ENCODE measurements at regions not wholly inside any gene's neighbourhood (a gene's known extent, or its start where the extent isn't known, plus 50 kb on each side); places are given as distances from the start of the nearest gene placed in this dataset.
"Not testable (repeated sequence)": the region's sequence is repeated elsewhere in the genome, so short reads cannot be mapped to it uniquely, and the experiment has no call there.

GRCh38 chr13:50168786-50169185 is 153.5 kb downstream of the KCNRG start:
- ATAC-seq (no peak), DNase-seq (ENCODE audit: missing footprints) (no peak)
- intact Hi-C loops (cut with DNase I): loop anchor here (5.0 kb wide), 1 partner anchor 364 kb away; no protein-coding TSS in a partner anchor

DNA sequence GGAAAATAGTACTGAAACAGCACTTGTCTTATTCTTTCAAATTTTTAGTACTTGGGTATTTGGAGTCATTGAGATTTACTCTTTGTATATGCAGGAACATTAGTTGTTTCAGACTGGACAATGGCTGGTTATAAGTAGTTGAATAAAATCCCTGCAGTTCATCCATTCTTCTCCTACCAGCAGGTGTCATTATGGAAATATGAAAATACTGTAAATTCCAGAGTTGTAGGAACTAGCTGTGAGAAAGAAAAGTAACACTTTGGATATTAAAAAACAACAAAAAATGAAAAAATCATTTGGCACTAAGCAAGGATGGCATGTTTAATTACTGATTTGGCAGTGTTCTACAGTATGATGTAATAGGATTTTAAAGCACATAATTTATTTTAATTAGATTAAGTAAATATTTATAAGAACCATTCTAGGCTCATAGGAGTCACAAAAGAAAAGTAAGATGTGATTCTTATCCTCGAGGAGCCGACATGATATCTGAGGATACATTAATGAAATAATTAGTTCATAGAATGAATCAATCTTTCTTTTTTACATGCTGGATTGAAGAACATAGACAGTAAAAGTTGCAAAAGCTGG is 155.3 kb downstream of the KCNRG start:
- intact Hi-C loops (cut with DNase I): no loop called here
- DNase-seq (ENCODE audit: missing footprints) (no peak), ATAC-seq (no peak)

GRCh38 chr13:50171590-50172282 is 156.5 kb downstream of the KCNRG start:
- ATAC-seq (no peak), DNase-seq (ENCODE audit: missing footprints) (no peak)
- intact Hi-C loops (cut with DNase I): no loop called here

- DNase-seq (ENCODE audit: missing footprints); ATAC-seq; intact Hi-C loops (cut with DNase I): not testable (repeated sequence)
Observed at GRCh38 chr13:50173045-50173444, 157.8 kb downstream of the KCNRG start.

DNA sequence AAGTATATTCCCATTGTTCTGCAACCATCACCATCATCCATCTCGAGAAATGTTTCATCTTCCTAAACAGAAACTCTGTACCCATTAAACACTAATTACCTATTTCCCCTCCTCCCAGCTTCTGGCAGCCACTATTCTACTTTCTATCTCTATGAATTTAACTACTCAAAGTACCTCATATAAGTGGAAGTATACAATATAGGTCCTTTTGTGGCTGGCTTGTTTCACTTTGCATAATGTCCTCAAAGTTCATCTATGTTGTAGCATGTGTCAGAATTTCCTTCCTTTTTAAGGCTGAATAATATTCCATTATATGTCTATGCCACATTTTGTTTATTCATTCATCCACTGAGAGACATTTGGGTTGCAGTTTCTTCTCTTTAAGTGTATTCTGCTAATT is 159.4 kb downstream of the KCNRG start:
- ATAC-seq (no peak), DNase-seq (ENCODE audit: missing footprints) (no peak)
- intact Hi-C loops (cut with DNase I): no loop called here

- intact Hi-C loops (cut with DNase I): no loop called here
- DNase-seq (ENCODE audit: missing footprints): no peak
- no peak for ATAC-seq
Observed at GRCh38 chr13:50179977-50180376, 164.7 kb downstream of the KCNRG start.

- ATAC-seq; DNase-seq (ENCODE audit: missing footprints); intact Hi-C loops (cut with DNase I): not testable (repeated sequence)
Observed at GRCh38 chr13:50185769-50186763, 170.8 kb downstream of the KCNRG start.

GRCh38 chr13:50187352-50188029 is 172.2 kb downstream of the KCNRG start:
- DNase-seq (ENCODE audit: missing footprints) (no peak), ATAC-seq (no peak)
- intact Hi-C loops (cut with DNase I): no loop called here

GRCh38 chr13:50188696-50189095 is 173.5 kb downstream of the KCNRG start:
- no peak for DNase-seq (ENCODE audit: missing footprints)
- intact Hi-C loops (cut with DNase I): no loop called here
- no peak for ATAC-seq

- no peak for DNase-seq (ENCODE audit: missing footprints)
- intact Hi-C loops (cut with DNase I): no loop called here
- ATAC-seq: no peak
Observed at GRCh38 chr13:50189450-50189849, 174.2 kb downstream of the KCNRG start.

DNA sequence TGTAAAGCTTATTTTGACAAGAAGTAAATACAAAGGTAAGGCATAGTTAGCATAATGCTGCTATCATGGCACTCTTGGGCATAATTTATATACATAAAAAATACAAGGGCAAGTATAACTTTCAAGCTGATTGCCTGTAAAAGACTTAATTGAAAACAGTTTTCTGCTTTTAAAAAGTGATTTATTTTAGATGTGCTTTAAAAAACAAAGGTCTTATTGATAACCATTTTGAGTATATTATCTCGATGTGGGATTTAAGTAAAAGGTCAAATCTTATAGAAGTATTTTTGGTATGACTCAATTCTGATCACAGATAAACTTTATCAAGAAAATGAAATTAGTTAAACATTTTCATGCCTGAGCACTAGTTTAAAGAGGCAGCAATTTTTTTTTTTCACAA is 175.8 kb downstream of the KCNRG start:
- DNase-seq (ENCODE audit: missing footprints) (no peak), ATAC-seq (no peak)
- intact Hi-C loops (cut with DNase I): no loop called here

DNA sequence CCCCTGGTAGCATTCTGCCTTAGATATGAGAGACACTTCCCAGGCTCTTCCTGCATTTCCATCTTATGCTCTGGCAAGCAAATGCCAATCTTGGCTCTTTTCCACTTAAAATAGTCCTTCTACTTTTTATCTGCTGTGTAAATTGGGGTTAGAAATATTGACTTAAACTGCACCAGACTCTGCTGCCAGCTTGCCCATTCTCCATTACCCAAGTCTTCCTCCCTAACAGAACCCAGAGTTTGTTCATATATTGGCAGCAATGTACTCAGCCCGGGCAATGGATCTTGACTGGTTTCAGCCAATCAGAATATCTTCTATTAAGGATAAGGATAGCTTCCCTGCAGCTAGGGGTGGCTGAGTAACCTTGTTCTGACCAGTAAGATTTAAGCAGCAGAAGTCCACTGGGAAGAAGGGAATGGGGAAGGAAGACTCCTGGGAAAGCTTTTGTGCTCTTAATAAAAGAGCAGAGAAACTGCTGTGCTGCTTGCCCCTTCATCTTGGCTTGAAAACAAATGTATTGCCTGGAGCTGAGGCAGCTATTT is 177.1 kb downstream of the KCNRG start:
- no peak for ATAC-seq
- DNase-seq (ENCODE audit: missing footprints): no peak
- intact Hi-C loops (cut with DNase I): no loop called here

DNA sequence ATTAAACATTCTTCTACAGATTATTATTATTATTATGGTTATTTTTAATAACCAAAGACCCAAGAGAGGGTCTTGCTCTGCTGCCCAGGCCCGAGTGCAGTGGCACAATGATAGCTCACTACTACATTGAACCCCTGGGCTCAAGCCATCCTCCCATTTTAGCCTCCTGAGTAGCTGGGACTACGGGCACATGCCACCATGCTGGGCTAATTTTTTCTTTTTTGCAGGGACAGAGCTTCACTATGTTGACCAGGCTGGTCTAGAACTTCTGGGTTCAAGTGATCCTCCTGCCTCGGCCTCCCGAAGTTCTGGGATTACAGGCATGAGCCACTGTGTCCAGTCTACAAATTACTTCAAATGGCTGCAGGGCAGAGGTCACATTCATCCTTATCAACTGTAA is 179.8 kb downstream of the KCNRG start:
- no peak for DNase-seq (ENCODE audit: missing footprints)
- intact Hi-C loops (cut with DNase I): no loop called here

DNA sequence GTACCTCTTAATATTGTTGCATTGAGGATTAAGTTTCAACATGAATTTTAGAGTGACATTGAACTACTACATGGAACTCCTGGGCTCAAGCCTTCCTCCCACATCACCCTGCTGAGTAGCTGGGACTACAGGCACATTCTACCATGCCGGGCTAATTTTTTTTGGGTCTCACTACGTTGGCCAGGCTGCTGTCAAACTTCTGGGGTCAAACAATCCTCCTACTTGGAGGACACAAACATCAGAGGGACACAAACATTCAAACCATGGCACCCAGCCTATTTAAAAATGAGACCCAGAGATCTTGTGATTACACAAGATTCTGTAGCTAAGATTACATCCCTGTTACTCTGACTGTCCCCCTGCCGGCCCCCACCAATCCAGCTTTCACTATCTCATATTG is 180.9 kb downstream of the KCNRG start:
- intact Hi-C loops (cut with DNase I): no loop called here

More for the DNA sequence above, 179.8 kb downstream of the KCNRG start:
- ATAC-seq: no peak

GRCh38 chr13:50197705-50198104 is 182.5 kb downstream of the KCNRG start:
- DNase-seq (ENCODE audit: missing footprints): no peak
- ATAC-seq: no peak
- intact Hi-C loops (cut with DNase I): no loop called here

More for the DNA sequence above, 180.9 kb downstream of the KCNRG start:
- DNase-seq (ENCODE audit: missing footprints) (no peak), ATAC-seq (no peak)

GRCh38 chr13:50198508-50198907 is 183.3 kb downstream of the KCNRG start:
- DNase-seq (ENCODE audit: missing footprints) (no peak), ATAC-seq (no peak)
- intact Hi-C loops (cut with DNase I): no loop called here

DNA sequence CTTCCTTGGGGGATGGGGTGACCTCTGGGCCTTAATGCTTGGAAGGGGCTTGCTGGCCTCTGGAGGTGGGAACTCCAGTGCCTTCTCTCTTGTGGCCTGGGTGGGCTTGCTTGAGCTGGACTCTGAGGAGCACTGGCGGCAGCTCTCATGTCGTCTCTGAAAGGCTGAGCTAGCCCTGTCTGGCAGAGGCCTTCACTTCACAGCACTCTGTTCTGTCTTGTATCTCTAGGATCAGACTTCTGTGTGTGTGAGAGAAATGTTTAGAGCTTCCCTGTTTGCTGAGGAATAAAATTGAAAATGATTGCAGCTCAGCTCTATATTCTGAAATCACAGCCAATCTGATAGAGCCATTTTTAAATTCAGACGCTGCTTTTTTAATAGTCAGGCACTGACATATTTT is 185.3 kb downstream of the KCNRG start:
- intact Hi-C loops (cut with DNase I): no loop called here
- DNase-seq (ENCODE audit: missing footprints) (no peak), ATAC-seq (no peak)

GRCh38 chr13:50200988-50201387 is 185.7 kb downstream of the KCNRG start:
- intact Hi-C loops (cut with DNase I): no loop called here
- ATAC-seq: no peak

DNA sequence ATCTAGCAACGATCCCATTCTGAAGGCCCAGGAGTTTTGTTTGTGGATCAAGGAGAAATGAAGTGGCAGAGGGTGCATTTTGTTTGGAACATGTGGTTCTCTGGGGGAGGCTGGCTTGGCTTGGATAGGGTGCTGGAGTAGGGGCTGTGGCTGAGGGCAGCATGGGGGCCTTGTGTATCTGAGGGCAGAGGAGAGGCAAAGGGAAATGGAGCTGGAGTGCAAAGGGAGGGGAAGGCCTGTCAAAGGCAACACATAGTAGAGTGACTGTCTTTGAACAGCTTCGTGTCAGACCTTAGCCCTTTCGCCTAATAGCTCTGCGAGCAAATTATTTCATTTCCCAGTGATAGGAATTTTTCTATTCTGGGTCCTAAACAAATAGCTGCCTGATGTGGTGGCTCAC is 187.2 kb downstream of the KCNRG start:
- ATAC-seq: no peak
- no peak for DNase-seq (ENCODE audit: missing footprints)
- intact Hi-C loops (cut with DNase I): no loop called here

More at GRCh38 chr13:50200988-50201387, 185.7 kb downstream of the KCNRG start:
- DNase-seq (ENCODE audit: missing footprints): no peak

Measured in Right ventricle myocardium inferior (tissue), 1 donor.